RWPE2 (cell line): ENCODE measurements at regions not wholly inside any gene's neighbourhood (a gene's known extent, or its start where the extent isn't known, plus 50 kb on each side); places are given as distances from the start of the nearest gene placed in this dataset.

Experiments
- ATAC-seq: fragments of 200-7000 bp; cut with Tn5 transposase; 3 replicates; pipeline ENCODE4 v1.9.1; 2021; ENCODE audit warnings: low read depth
- DNase-seq: peaks from one replicate; pipeline ENCODE4 v3.0.0-alpha.2; 2020; ENCODE audit warnings: low spot score
- H3K27ac ChIP-seq: fragments of 450-650 bp; 2 replicates; pipeline ENCODE4 v1.5.1; 2017; ENCODE audit warnings: mild to moderate bottlenecking; ENCODE audit not compliant: poor library complexity, severe bottlenecking
- H3K27me3 ChIP-seq: fragments of 250-450 bp; sonication (Bioruptor Pico); 2 replicates; pipeline ENCODE4 v1.5.1; 2021; ENCODE audit warnings: mild to moderate bottlenecking, moderate library complexity; ENCODE audit not compliant: insufficient read depth, poor library complexity, severe bottlenecking
- H3K36me3 ChIP-seq: fragments of 250-450 bp; sonication (Bioruptor Pico); 2 replicates; pipeline ENCODE4 v1.5.1; 2020; ENCODE audit warnings: low read depth, mild to moderate bottlenecking, moderate library complexity
- H3K4me1 ChIP-seq: fragments of 250-450 bp; sonication (Bioruptor Pico); 2 replicates; pipeline ENCODE4 v1.5.1; 2021; ENCODE audit warnings: mild to moderate bottlenecking, moderate library complexity; ENCODE audit not compliant: insufficient read depth, poor library complexity, severe bottlenecking
- H3K4me3 ChIP-seq: fragments of 250-450 bp; sonication (Bioruptor Pico); 2 replicates; pipeline ENCODE4 v1.5.1; 2021; ENCODE audit warnings: mild to moderate bottlenecking, moderate library complexity; ENCODE audit not compliant: severe bottlenecking
- H3K9me3 ChIP-seq: fragments of 250-450 bp; sonication (Bioruptor Pico); 2 replicates; pipeline ENCODE4 v1.5.1; 2021; ENCODE audit warnings: mild to moderate bottlenecking, moderate library complexity; ENCODE audit not compliant: severe bottlenecking
- CTCF ChIP-seq: fragments of 450-650 bp; IDR thresholded peaks from one replicate; pipeline ENCODE4 v1.5.1; 2017; ENCODE audit warnings: mild to moderate bottlenecking, moderate library complexity; ENCODE audit not compliant: poor library complexity, severe bottlenecking

- TF ChIP-seq CTCF, result no peak
Measured at GRCh38 chr3:24622138-24622537, 127.5 kb upstream of the THRB start.

GRCh38 chr3:24622696-24623225, 128.1 kb upstream of the THRB start:
- no peaks in the 10 kb centered on the region for H3K9me3 ChIP-seq
- DNase-seq, result no peak
- peaks cover 3% of the 10 kb centered on the region for H3K4me1 ChIP-seq
- no peaks in the 10 kb centered on the region for H3K36me3 ChIP-seq
- ATAC-seq, result no peak
- no peak overlapping the region for H3K27ac ChIP-seq
- TF ChIP-seq CTCF, result no peak
- no peak overlapping the region for H3K4me3 ChIP-seq
- no peaks in the 10 kb centered on the region for H3K27me3 ChIP-seq

More at GRCh38 chr3:24622138-24622537, 127.5 kb upstream of the THRB start:
- no peaks in the 10 kb centered on the region for H3K9me3 ChIP-seq
- peaks cover 3% of the 10 kb centered on the region for H3K4me1 ChIP-seq
- H3K27ac ChIP-seq, result no peak overlapping the region
- H3K4me3 ChIP-seq, result no peak overlapping the region
- no peaks in the 10 kb centered on the region for H3K27me3 ChIP-seq
- no peak for DNase-seq
- no peak for ATAC-seq
- no peaks in the 10 kb centered on the region for H3K36me3 ChIP-seq

- H3K27me3 ChIP-seq, result no peaks in the 10 kb centered on the region
- no peaks in the 10 kb centered on the region for H3K36me3 ChIP-seq
- no peak for TF ChIP-seq CTCF
- H3K9me3 ChIP-seq, result no peaks in the 10 kb centered on the region
- ATAC-seq, result no peak
- peaks cover 3% of the 10 kb centered on the region for H3K4me1 ChIP-seq
- DNase-seq, result no peak
- H3K27ac ChIP-seq, result no peak overlapping the region
- H3K4me3 ChIP-seq, result no peak overlapping the region
Measured at GRCh38 chr3:24623657-24624056, 129.0 kb upstream of the THRB start.

- no peak overlapping the region for H3K27ac ChIP-seq
- no peaks in the 10 kb centered on the region for H3K36me3 ChIP-seq
- no peak for TF ChIP-seq CTCF
- no peak overlapping the region for H3K4me3 ChIP-seq
- H3K27me3 ChIP-seq, result no peaks in the 10 kb centered on the region
- ATAC-seq (no peak), DNase-seq (no peak)
- H3K9me3 ChIP-seq, result no peaks in the 10 kb centered on the region
- H3K4me1 ChIP-seq, result peaks cover 3% of the 10 kb centered on the region
Measured at GRCh38 chr3:24624938-24625681, 130.5 kb upstream of the THRB start.
